PC-9 (cell line): ENCODE measurements at regions not wholly inside any gene's neighbourhood (a gene's known extent, or its start where the extent isn't known, plus 50 kb on each side); places are given as distances from the start of the nearest gene placed in this dataset.
A peak's percentile ranks its signal among the peaks of the same experiment; 100 is the strongest.

Experiments
- BruUV-seq: library from RNA; stranded (reverse); fragments of 400-500 nt; replicated peaks from 2 replicates; lab custom pipeline; 2021; lab: Mats Ljungman, UMichigan
- CTCF ChIA-PET: fragments of 300-600 bp; sonication (Branson Sonifier 250); formaldehyde crosslinking; loops from one replicate; lab custom pipeline; 2022; ENCODE audit warnings: antibody characterized with exemption; lab: Charles Lee
- POLR2A ChIA-PET: fragments of 300-600 bp; sonication (Branson Sonifier 250); formaldehyde crosslinking; loops from one replicate; lab custom pipeline; 2022; ENCODE audit warnings: antibody characterized with exemption; ENCODE audit not compliant: unreplicated experiment; lab: Charles Lee
- DNase-seq, 2 experiments: peaks; one replicate each; pipeline versions ENCODE4 v3.0.0 to v3.0.0-alpha.2; 2015 to 2022; ENCODE audit warnings: mixed read lengths in 1 of 2
- H2AFZ ChIP-seq: fragments of 200-600 bp; sonication (generic); 2 replicates; pipeline ENCODE4 v1.8.1; 2017; ENCODE audit warnings: antibody characterized with exemption
- H3F3A ChIP-seq: fragments of 200-600 bp; sonication (generic); 2 replicates; pipeline ENCODE4 v1.8.1; 2017; ENCODE audit warnings: antibody characterized with exemption, mild to moderate bottlenecking, low read depth; ENCODE audit not compliant: insufficient read depth
- H3K27ac ChIP-seq: fragments of 200-600 bp; sonication (generic); 2 replicates; pipeline ENCODE4 v1.6.1; 2016; ENCODE audit warnings: mixed run types
- H3K27me3 ChIP-seq: fragments of 200-600 bp; sonication (generic); 2 replicates; pipeline ENCODE4 v1.6.1; 2016; ENCODE audit warnings: low read depth, mixed run types; ENCODE audit not compliant: insufficient read depth
- H3K36me3 ChIP-seq: fragments of 200-600 bp; sonication (generic); 2 replicates; pipeline ENCODE4 v1.6.1; 2016; ENCODE audit warnings: low read depth, mixed run types
- H3K4me1 ChIP-seq: fragments of 200-600 bp; sonication (generic); replicated peaks from 2 replicates; pipeline ENCODE4 v1.6.1; 2016; ENCODE audit warnings: mixed run types; ENCODE audit not compliant: insufficient read depth
- H3K4me2 ChIP-seq: fragments of 200-600 bp; sonication (generic); 2 replicates; pipeline ENCODE4 v1.6.1; 2017; ENCODE audit warnings: mixed run types
- H3K4me3 ChIP-seq: fragments of 200-600 bp; sonication (generic); 2 replicates; pipeline ENCODE4 v1.6.1; 2016; ENCODE audit warnings: mixed run types
- H3K79me2 ChIP-seq: fragments of 200-600 bp; sonication (generic); 2 replicates; pipeline ENCODE4 v1.6.1; 2017; ENCODE audit warnings: low read depth, mixed run types
- H3K9me2 ChIP-seq: fragments of 200-600 bp; sonication (generic); 2 replicates; pipeline ENCODE4 v1.8.1; 2017; ENCODE audit warnings: mild to moderate bottlenecking; ENCODE audit not compliant: insufficient read depth
- H3K9me3 ChIP-seq: fragments of 200-600 bp; sonication (generic); 2 replicates; pipeline ENCODE4 v1.8.1; 2016; ENCODE audit warnings: low read depth; ENCODE audit not compliant: insufficient read depth
- H4K20me1 ChIP-seq: fragments of 200-600 bp; sonication (generic); 2 replicates; pipeline ENCODE4 v1.8.1; 2017; ENCODE audit not compliant: insufficient read depth
- EZH2 ChIP-seq: fragments of 200-600 bp; sonication (generic); IDR thresholded peaks from 2 replicates; pipeline ENCODE4 v1.8.0; 2017; ENCODE audit warnings: antibody characterized with exemption, low read depth
- intact Hi-C: fragments of 100-400 bp; cut with micrococcal nuclease; formaldehyde crosslinking; loops from one replicate; pipeline ENCODE4 v1.10.0; 2022; ENCODE audit not compliant: unreplicated experiment
- TF ChIP-seq, protein P1 (sequence below): fragments of 200-600 bp; sonication (generic); conservative IDR thresholded peaks from 2 replicates; pipeline ENCODE4 v1.6.1; 2017; ENCODE audit warnings: mixed run types, antibody characterized with exemption, mild to moderate bottlenecking, moderate library complexity

- no peak overlapping the region for H3K4me3 ChIP-seq
- BruUV-seq: no TSS peak
- H3K79me2 ChIP-seq: no peaks in the 10 kb centered on the region
- no peak overlapping the region for H3K27ac ChIP-seq
- no peaks in the 10 kb centered on the region for H3K9me3 ChIP-seq
- no peak for TF ChIP-seq EZH2
- TF ChIP-seq, protein P1, sequence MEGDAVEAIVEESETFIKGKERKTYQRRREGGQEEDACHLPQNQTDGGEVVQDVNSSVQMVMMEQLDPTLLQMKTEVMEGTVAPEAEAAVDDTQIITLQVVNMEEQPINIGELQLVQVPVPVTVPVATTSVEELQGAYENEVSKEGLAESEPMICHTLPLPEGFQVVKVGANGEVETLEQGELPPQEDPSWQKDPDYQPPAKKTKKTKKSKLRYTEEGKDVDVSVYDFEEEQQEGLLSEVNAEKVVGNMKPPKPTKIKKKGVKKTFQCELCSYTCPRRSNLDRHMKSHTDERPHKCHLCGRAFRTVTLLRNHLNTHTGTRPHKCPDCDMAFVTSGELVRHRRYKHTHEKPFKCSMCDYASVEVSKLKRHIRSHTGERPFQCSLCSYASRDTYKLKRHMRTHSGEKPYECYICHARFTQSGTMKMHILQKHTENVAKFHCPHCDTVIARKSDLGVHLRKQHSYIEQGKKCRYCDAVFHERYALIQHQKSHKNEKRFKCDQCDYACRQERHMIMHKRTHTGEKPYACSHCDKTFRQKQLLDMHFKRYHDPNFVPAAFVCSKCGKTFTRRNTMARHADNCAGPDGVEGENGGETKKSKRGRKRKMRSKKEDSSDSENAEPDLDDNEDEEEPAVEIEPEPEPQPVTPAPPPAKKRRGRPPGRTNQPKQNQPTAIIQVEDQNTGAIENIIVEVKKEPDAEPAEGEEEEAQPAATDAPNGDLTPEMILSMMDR: no peak
- H3K27me3 ChIP-seq: no peaks in the 10 kb centered on the region
- ChIA-PET CTCF (interaction anchor here (0.6 to 2.8 kb wide), 2 partner anchors 15 to 302 kb away, joined by 10 to 13 read pairs; no protein-coding TSS in a partner anchor), POLR2A (no interaction called here)
- H2AFZ ChIP-seq: no peak overlapping the region
- H3K4me2 ChIP-seq: no peak overlapping the region
- no peaks in the 10 kb centered on the region for H3F3A ChIP-seq
- peaks cover 8% of the 10 kb centered on the region for H3K4me1 ChIP-seq
- no peaks in the 10 kb centered on the region for H3K36me3 ChIP-seq
- H4K20me1 ChIP-seq: no peaks in the 10 kb centered on the region
- peak in 1 of 2 experiments; percentile 44 for DNase-seq
- intact Hi-C loops: no loop called here
- no peaks in the 10 kb centered on the region for H3K9me2 ChIP-seq
These were observed 200.9 kb upstream of the ZPLD1 start for GRCh38 chr3:102233881-102234280.

- POLR2A ChIA-PET: no interaction called here
- no peak overlapping the region for H3K4me3 ChIP-seq
- no peaks in the 10 kb centered on the region for H3F3A ChIP-seq
- no peaks in the 10 kb centered on the region for H3K79me2 ChIP-seq
- H2AFZ ChIP-seq: no peak overlapping the region
- H3K27ac ChIP-seq: no peak overlapping the region
- peaks cover 11% of the 10 kb centered on the region for H3K4me1 ChIP-seq
- no peak for DNase-seq
- H3K4me2 ChIP-seq: no peak overlapping the region
- H3K36me3 ChIP-seq: no peaks in the 10 kb centered on the region
- no peaks in the 10 kb centered on the region for H3K27me3 ChIP-seq
- H3K9me2 ChIP-seq: no peaks in the 10 kb centered on the region; the same call in 1 of the 2 replicates
- H4K20me1 ChIP-seq: no peaks in the 10 kb centered on the region
- BruUV-seq: no TSS peak
- no peaks in the 10 kb centered on the region for H3K9me3 ChIP-seq
- intact Hi-C loops: loop anchor here (1.0 to 5.0 kb wide), 2 partner anchors 62 to 301 kb away; no protein-coding TSS in a partner anchor
- TF ChIP-seq, protein P1: peak; percentile 47; the same call in 1 of the 2 replicates
- TF ChIP-seq EZH2: no peak
- CTCF ChIA-PET: interaction anchor here (1.5 to 2.8 kb wide), 2 partner anchors 300 to 301 kb away, joined by 3 to 13 read pairs; no protein-coding TSS in a partner anchor
These were observed 199.1 kb upstream of the ZPLD1 start for GRCh38 chr3:102235679-102236078.

- Histone ChIP-seq H3K4me1 (peaks cover 11% of the 10 kb centered on the region), H3F3A (no peaks in the 10 kb centered on the region), H3K9me3 (no peaks in the 10 kb centered on the region), H3K9me2 (no peaks in the 10 kb centered on the region; the same call in 1 of the 2 replicates), H4K20me1 (no peaks in the 10 kb centered on the region), H3K4me3 (no peak overlapping the region), H2AFZ (no peak overlapping the region), H3K27me3 (no peaks in the 10 kb centered on the region), H3K27ac (no peak overlapping the region), H3K36me3 (no peaks in the 10 kb centered on the region), H3K79me2 (no peaks in the 10 kb centered on the region), H3K4me2 (no peak overlapping the region)
- ChIA-PET POLR2A (no interaction called here), CTCF (interaction anchor here (2.1 kb wide), 1 partner anchor 299 kb away, joined by 6 read pairs; no protein-coding TSS in a partner anchor)
- no TSS peak for BruUV-seq
- TF ChIP-seq EZH2: no peak
- TF ChIP-seq, protein P1: no peak
- intact Hi-C loops: loop anchor here (5.0 kb wide), 1 partner anchor 60 kb away; no protein-coding TSS in a partner anchor
- DNase-seq: no peak
These were observed 197.6 kb upstream of the ZPLD1 start for GRCh38 chr3:102237181-102237580.
